Mammary epithelial cell (primary cell): ENCODE measurements at regions not wholly inside any gene's neighbourhood (a gene's known extent, or its start where the extent isn't known, plus 50 kb on each side); places are given as distances from the start of the nearest gene placed in this dataset.

Experiments
- EZH2 ChIP-seq: IDR thresholded peaks from 2 replicates; pipeline ENCODE4 v1.6.1; 2012; ENCODE audit warnings: low read length, inconsistent platforms, borderline replicate concordance
- TF ChIP-seq, protein P1 (sequence below), 2 donors: IDR thresholded peaks in 1 of 2; conservative IDR thresholded peaks in 1 of 2; 2 replicates each; pipeline ENCODE4 v1.5.1; 2011 to 2012; ENCODE audit warnings: inconsistent platforms in 2 of 2, low read length in 2 of 2, mild to moderate bottlenecking in 2 of 2, control low read depth in 1 of 2, low read depth in 1 of 2; ENCODE audit not compliant: insufficient read depth in 1 of 2; ENCODE audit errors: extremely low read depth in 1 of 2

DNA sequence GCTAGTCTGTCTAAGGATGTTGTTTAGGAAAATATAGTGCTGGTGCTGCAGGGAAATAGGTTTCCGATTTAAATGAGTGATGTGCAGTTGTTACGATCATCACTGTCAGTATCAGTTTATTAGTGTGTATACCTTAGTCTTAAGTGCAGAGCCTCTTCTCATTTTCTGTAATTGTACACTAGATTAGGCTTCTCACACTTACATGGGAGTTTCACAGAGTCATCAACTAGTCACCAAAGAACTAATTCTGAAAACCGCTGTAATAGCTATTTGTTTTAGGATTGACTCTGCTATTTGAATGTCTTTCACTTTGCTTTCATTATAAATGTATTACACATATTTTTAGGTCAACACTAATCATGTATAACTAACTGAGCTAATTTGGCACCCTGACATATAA, 99.8 kb upstream of the ZEB2 start:
- TF ChIP-seq, protein P1, sequence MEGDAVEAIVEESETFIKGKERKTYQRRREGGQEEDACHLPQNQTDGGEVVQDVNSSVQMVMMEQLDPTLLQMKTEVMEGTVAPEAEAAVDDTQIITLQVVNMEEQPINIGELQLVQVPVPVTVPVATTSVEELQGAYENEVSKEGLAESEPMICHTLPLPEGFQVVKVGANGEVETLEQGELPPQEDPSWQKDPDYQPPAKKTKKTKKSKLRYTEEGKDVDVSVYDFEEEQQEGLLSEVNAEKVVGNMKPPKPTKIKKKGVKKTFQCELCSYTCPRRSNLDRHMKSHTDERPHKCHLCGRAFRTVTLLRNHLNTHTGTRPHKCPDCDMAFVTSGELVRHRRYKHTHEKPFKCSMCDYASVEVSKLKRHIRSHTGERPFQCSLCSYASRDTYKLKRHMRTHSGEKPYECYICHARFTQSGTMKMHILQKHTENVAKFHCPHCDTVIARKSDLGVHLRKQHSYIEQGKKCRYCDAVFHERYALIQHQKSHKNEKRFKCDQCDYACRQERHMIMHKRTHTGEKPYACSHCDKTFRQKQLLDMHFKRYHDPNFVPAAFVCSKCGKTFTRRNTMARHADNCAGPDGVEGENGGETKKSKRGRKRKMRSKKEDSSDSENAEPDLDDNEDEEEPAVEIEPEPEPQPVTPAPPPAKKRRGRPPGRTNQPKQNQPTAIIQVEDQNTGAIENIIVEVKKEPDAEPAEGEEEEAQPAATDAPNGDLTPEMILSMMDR (conservative IDR thresholded peaks at IDR 0.05 in 1 of 2, IDR thresholded peaks at IDR 0.05 in 1 of 2; ENCODE audit: extremely low read depth in 1 of 2, insufficient read depth in 1 of 2, low read depth in 1 of 2, low read length in 2 of 2) = no peak
- no peak for TF ChIP-seq EZH2
